ENCODE measurements at regions not wholly inside any gene's neighbourhood (a gene's known extent, or its start where the extent isn't known, plus 50 kb on each side); places are given as distances from the start of the nearest gene placed in this dataset.

- no peak for TF ChIP-seq SIX5 (IDR thresholded peaks at IDR 0.05; ENCODE audit: low read depth, low read length, severe bottlenecking)
- TF ChIP-seq SP1 (IDR thresholded peaks at IDR 0.05; ENCODE audit: low read depth, low read length), result no peak
- peak; percentile 77; the same call in 1 of the 2 replicates for TF ChIP-seq FOXM1 (IDR thresholded peaks at IDR 0.05; ENCODE audit: low read depth, low read length)
- TF ChIP-seq, protein P1, sequence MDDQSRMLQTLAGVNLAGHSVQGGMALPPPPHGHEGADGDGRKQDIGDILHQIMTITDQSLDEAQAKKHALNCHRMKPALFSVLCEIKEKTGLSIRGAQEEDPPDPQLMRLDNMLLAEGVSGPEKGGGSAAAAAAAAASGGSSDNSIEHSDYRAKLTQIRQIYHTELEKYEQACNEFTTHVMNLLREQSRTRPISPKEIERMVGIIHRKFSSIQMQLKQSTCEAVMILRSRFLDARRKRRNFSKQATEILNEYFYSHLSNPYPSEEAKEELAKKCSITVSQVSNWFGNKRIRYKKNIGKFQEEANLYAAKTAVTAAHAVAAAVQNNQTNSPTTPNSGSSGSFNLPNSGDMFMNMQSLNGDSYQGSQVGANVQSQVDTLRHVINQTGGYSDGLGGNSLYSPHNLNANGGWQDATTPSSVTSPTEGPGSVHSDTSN (IDR thresholded peaks at IDR 0.05; ENCODE audit: insufficient replicate concordance, low read depth, low read length), result no peak
- TF ChIP-seq MTA2 (IDR thresholded peaks at IDR 0.05; ENCODE audit: low read depth), result peak; percentile 72
- TF ChIP-seq, protein P2, sequence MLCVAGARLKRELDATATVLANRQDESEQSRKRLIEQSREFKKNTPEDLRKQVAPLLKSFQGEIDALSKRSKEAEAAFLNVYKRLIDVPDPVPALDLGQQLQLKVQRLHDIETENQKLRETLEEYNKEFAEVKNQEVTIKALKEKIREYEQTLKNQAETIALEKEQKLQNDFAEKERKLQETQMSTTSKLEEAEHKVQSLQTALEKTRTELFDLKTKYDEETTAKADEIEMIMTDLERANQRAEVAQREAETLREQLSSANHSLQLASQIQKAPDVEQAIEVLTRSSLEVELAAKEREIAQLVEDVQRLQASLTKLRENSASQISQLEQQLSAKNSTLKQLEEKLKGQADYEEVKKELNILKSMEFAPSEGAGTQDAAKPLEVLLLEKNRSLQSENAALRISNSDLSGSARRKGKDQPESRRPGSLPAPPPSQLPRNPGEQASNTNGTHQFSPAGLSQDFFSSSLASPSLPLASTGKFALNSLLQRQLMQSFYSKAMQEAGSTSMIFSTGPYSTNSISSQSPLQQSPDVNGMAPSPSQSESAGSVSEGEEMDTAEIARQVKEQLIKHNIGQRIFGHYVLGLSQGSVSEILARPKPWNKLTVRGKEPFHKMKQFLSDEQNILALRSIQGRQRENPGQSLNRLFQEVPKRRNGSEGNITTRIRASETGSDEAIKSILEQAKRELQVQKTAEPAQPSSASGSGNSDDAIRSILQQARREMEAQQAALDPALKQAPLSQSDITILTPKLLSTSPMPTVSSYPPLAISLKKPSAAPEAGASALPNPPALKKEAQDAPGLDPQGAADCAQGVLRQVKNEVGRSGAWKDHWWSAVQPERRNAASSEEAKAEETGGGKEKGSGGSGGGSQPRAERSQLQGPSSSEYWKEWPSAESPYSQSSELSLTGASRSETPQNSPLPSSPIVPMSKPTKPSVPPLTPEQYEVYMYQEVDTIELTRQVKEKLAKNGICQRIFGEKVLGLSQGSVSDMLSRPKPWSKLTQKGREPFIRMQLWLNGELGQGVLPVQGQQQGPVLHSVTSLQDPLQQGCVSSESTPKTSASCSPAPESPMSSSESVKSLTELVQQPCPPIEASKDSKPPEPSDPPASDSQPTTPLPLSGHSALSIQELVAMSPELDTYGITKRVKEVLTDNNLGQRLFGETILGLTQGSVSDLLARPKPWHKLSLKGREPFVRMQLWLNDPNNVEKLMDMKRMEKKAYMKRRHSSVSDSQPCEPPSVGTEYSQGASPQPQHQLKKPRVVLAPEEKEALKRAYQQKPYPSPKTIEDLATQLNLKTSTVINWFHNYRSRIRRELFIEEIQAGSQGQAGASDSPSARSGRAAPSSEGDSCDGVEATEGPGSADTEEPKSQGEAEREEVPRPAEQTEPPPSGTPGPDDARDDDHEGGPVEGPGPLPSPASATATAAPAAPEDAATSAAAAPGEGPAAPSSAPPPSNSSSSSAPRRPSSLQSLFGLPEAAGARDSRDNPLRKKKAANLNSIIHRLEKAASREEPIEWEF (IDR thresholded peaks at IDR 0.05; ENCODE audit: insufficient replicate concordance, low read depth, low read length), result peak; percentile 69
- TF ChIP-seq RUNX3 (IDR thresholded peaks at IDR 0.05; ENCODE audit: low read length), result peak; percentile 92
- 0 out of 2 replicates have a peak, but pooled peaks have one; percentile 40 for TF ChIP-seq MEF2A (IDR thresholded peaks at IDR 0.05; ENCODE audit: insufficient read depth, low read depth, low read length)
- peak; percentile 92 for TF ChIP-seq NFIC (IDR thresholded peaks at IDR 0.05; ENCODE audit: low read depth, low read length)
- no peak for TF ChIP-seq MYC (IDR thresholded peaks at IDR 0.05; ENCODE audit: insufficient read depth, insufficient read length, insufficient replicate concordance, low read length, severe bottlenecking)
- TF ChIP-seq RBBP5 (conservative IDR thresholded peaks at IDR 0.05), result no peak
- TF ChIP-seq MAX (IDR thresholded peaks at IDR 0.05; ENCODE audit: low read depth, low read length), result no peak
- TF ChIP-seq BCL11A (IDR thresholded peaks at IDR 0.05; ENCODE audit: low read depth, low read length), result peak; percentile 50; the same call in 1 of the 2 replicates
- TF ChIP-seq POLR2AphosphoS2 (IDR thresholded peaks at IDR 0.05; ENCODE audit: low read depth, low read length), result no peak
- 0 out of 2 replicates have a peak, but pooled peaks have one; percentile 45 for TF ChIP-seq RAD51 (IDR thresholded peaks at IDR 0.05)
- TF ChIP-seq POLR2A (IDR thresholded peaks at IDR 0.05; ENCODE audit: low read depth, low read length), result no peak
- TF ChIP-seq STAT3 (IDR thresholded peaks at IDR 0.05; ENCODE audit: low read depth, low read length), result 0 out of 2 replicates have a peak, but pooled peaks have one; percentile 31
- no peak for TF ChIP-seq RB1 (IDR thresholded peaks at IDR 0.05; ENCODE audit: borderline replicate concordance)
- TF ChIP-seq TAF1 (IDR thresholded peaks at IDR 0.05; ENCODE audit: borderline replicate concordance, low read depth, low read length), result no peak
- no peak; the same call in 1 of the 2 replicates for TF ChIP-seq SMC3 (IDR thresholded peaks at IDR 0.05; ENCODE audit: borderline replicate concordance, low read length)
- TF ChIP-seq ZNF217 (IDR thresholded peaks at IDR 0.05), result no peak
Observed at GRCh38 chr5:159427180-159428012, 97.1 kb upstream of the IL12B start (continued).

Measured in GM12878 (cell line).